SK-N-SH treated with all-trans-retinoic acid at 6 μM for 48 hours (cell line): ENCODE measurements at regions not wholly inside any gene's neighbourhood (a gene's known extent, or its start where the extent isn't known, plus 50 kb on each side); places are given as distances from the start of the nearest gene placed in this dataset.
A peak's percentile ranks its signal among the peaks of the same experiment; 100 is the strongest.

ENCODE experiments used
- ATAC-seq: fragments of 200-7000 bp; cut with Tn5 transposase; 3 replicates; pipeline ENCODE4 v1.9.1; 2020; ENCODE audit warnings: mild to moderate bottlenecking, moderate library complexity
- ARNTL ChIP-seq: fragments of 450-650 bp; formaldehyde crosslinking; IDR thresholded peaks from 2 replicates; pipeline ENCODE4 v1.5.0; 2020; ENCODE audit warnings: low read depth, mild to moderate bottlenecking, moderate library complexity, borderline replicate concordance
- BACH2 ChIP-seq: fragments of 250-450 bp; sonication (Bioruptor Pico); IDR thresholded peaks from 2 replicates; pipeline ENCODE4 v1.9.0; 2021; ENCODE audit warnings: mild to moderate bottlenecking, borderline replicate concordance
- CSDC2 ChIP-seq: fragments of 250-450 bp; sonication (Bioruptor Pico); IDR thresholded peaks from 2 replicates; pipeline ENCODE4 v1.5.0; 2020; ENCODE audit warnings: mild to moderate bottlenecking, moderate library complexity
- ESRRG ChIP-seq: fragments of 250-450 bp; sonication (Bioruptor Pico); IDR thresholded peaks from 2 replicates; pipeline ENCODE4 v1.6.1; 2021; ENCODE audit warnings: mild to moderate bottlenecking
- GLIS3 ChIP-seq: fragments of 250-450 bp; sonication (Bioruptor Pico); IDR thresholded peaks from 2 replicates; pipeline ENCODE4 v1.5.0; 2020; ENCODE audit warnings: mild to moderate bottlenecking, moderate library complexity
- ISL1 ChIP-seq: fragments of 250-450 bp; sonication (Bioruptor Pico); IDR thresholded peaks from 2 replicates; pipeline ENCODE4 v2.1.2; 2022; ENCODE audit warnings: mild to moderate bottlenecking, moderate library complexity
- OSR1 ChIP-seq: fragments of 250-450 bp; sonication (Bioruptor Pico); IDR thresholded peaks from 2 replicates; pipeline ENCODE4 v1.8.0; 2022; ENCODE audit warnings: moderate library complexity, mild to moderate bottlenecking, inconsistent platforms
- PPARA ChIP-seq: fragments of 250-450 bp; sonication (Bioruptor Pico); IDR thresholded peaks from 2 replicates; pipeline ENCODE4 v1.5.0; 2020; ENCODE audit warnings: mild to moderate bottlenecking, borderline replicate concordance
- RARB ChIP-seq: fragments of 250-450 bp; sonication (Bioruptor Pico); IDR thresholded peaks from 2 replicates; pipeline ENCODE4 v1.8.0; 2021; ENCODE audit warnings: mild to moderate bottlenecking, moderate library complexity
- SNAI2 ChIP-seq: fragments of 250-450 bp; sonication (Bioruptor Pico); IDR thresholded peaks from 2 replicates; pipeline ENCODE4 v1.5.0; 2020; ENCODE audit warnings: mild to moderate bottlenecking, moderate library complexity
- TCF4 ChIP-seq: fragments of 250-450 bp; sonication (Bioruptor Pico); IDR thresholded peaks from 2 replicates; pipeline ENCODE4 v1.8.0; 2021; ENCODE audit warnings: mild to moderate bottlenecking, moderate library complexity, borderline replicate concordance
- TOX ChIP-seq: fragments of 250-450 bp; sonication (Bioruptor Pico); IDR thresholded peaks from 2 replicates; pipeline ENCODE4 v1.8.0; 2021; ENCODE audit warnings: mild to moderate bottlenecking, moderate library complexity, borderline replicate concordance
- ZC3H10 ChIP-seq: fragments of 250-450 bp; sonication (Bioruptor Pico); IDR thresholded peaks from 2 replicates; pipeline ENCODE4 v1.5.1; 2021; ENCODE audit warnings: mild to moderate bottlenecking, moderate library complexity
- ZFP3 ChIP-seq: fragments of 250-450 bp; sonication (Bioruptor Pico); IDR thresholded peaks from 2 replicates; pipeline ENCODE4 v1.5.0; 2020; ENCODE audit warnings: mild to moderate bottlenecking, moderate library complexity
- ZFP30 ChIP-seq: fragments of 450-650 bp; formaldehyde crosslinking; IDR thresholded peaks from 2 replicates; pipeline ENCODE4 v1.5.0; 2022; ENCODE audit warnings: mild to moderate bottlenecking, moderate library complexity
- ZNF565 ChIP-seq: fragments of 450-650 bp; formaldehyde crosslinking; conservative IDR thresholded peaks from 2 replicates; pipeline ENCODE4 v1.5.0; 2020; ENCODE audit warnings: low read depth, mild to moderate bottlenecking, moderate library complexity
- ZNF70 ChIP-seq: fragments of 450-650 bp; formaldehyde crosslinking; IDR thresholded peaks from 2 replicates; pipeline ENCODE4 v1.5.0; 2020; ENCODE audit warnings: mild to moderate bottlenecking, moderate library complexity
- ZNF8 ChIP-seq: fragments of 450-650 bp; formaldehyde crosslinking; IDR thresholded peaks from 2 replicates; pipeline ENCODE4 v1.5.0; 2020; ENCODE audit warnings: mild to moderate bottlenecking, moderate library complexity
- TF ChIP-seq, protein P1 (sequence below): fragments of 250-450 bp; sonication (Bioruptor Pico); IDR thresholded peaks from 2 replicates; pipeline ENCODE4 v1.5.1; 2021; ENCODE audit warnings: mild to moderate bottlenecking, moderate library complexity
- TF ChIP-seq, protein P2 (sequence below): fragments of 250-450 bp; sonication (Bioruptor Pico); IDR thresholded peaks from 2 replicates; pipeline ENCODE4 v1.5.1; 2020; ENCODE audit warnings: low read depth, mild to moderate bottlenecking, moderate library complexity

DNA sequence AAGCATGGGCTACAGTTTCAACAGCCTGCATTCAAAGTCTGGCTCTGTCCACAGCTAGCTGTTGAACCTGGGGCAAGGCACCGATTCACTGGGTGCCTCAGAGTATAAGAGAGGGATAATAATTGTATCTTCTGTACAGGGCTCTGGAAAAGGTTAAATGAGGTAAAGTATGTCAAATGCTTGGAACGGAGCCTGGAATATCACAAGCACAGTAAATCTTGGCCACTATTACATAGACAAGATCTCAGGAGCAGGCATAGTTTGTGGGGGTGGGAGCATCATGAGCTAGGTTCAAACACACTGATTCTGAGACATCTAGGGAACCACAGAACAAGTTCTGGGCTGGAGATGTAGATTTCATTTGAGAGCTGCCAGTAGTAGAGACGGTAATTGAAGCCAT is 203.7 kb upstream of the NUDT4 start (continued):
- TF ChIP-seq, protein P1, sequence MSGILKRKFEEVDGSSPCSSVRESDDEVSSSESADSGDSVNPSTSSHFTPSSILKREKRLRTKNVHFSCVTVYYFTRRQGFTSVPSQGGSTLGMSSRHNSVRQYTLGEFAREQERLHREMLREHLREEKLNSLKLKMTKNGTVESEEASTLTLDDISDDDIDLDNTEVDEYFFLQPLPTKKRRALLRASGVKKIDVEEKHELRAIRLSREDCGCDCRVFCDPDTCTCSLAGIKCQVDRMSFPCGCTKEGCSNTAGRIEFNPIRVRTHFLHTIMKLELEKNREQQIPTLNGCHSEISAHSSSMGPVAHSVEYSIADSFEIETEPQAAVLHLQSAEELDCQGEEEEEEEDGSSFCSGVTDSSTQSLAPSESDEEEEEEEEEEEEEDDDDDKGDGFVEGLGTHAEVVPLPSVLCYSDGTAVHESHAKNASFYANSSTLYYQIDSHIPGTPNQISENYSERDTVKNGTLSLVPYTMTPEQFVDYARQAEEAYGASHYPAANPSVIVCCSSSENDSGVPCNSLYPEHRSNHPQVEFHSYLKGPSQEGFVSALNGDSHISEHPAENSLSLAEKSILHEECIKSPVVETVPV, result 0 out of 2 replicates have a peak, but pooled peaks have one; percentile 40
- TF ChIP-seq PPARA (CRISPR knock-in tag) (no peak), ARNTL (no peak), SNAI2 (CRISPR knock-in tag) (0 out of 2 replicates have a peak, but pooled peaks have one; percentile 5), CSDC2 (CRISPR knock-in tag) (peak; percentile 56; the same call in 1 of the 2 replicates), TCF4 (peak; percentile 68; the same call in 1 of the 2 replicates)
- TF ChIP-seq, all 23 proteins: peak for 12

DNA sequence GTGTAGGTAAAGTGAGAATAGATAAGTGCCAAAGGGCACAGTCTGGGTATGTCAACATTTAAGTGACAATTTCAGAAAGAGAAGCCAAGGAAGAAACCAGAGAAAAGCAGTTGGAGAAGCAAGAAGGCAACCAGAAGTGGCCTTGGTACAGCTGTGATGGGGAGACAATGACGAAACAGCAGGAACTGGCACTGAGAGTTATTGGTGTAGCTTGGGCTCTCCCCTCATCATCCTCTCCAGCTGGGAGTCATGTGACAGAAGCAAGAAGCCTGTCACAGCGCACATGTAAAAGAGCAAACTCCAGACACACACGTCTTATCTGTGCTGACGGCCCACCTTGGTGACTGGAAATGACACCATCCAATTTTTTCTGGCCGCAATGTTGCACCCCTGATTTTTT is 203.3 kb upstream of the NUDT4 start:
- TF ChIP-seq, protein P2, sequence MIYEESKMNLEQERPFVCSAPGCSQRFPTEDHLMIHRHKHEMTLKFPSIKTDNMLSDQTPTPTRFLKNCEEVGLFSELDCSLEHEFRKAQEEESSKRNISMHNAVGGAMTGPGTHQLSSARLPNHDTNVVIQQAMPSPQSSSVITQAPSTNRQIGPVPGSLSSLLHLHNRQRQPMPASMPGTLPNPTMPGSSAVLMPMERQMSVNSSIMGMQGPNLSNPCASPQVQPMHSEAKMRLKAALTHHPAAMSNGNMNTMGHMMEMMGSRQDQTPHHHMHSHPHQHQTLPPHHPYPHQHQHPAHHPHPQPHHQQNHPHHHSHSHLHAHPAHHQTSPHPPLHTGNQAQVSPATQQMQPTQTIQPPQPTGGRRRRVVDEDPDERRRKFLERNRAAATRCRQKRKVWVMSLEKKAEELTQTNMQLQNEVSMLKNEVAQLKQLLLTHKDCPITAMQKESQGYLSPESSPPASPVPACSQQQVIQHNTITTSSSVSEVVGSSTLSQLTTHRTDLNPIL (CRISPR knock-in tag), result no peak
- 0 out of 2 replicates have a peak, but pooled peaks have one; percentile 3 for TF ChIP-seq CSDC2 (CRISPR knock-in tag)
- TF ChIP-seq ZNF8 (CRISPR knock-in tag), result no peak
- no peak for TF ChIP-seq OSR1 (CRISPR knock-in tag)
- no peak for TF ChIP-seq TOX
- no peak for ATAC-seq

DNA sequence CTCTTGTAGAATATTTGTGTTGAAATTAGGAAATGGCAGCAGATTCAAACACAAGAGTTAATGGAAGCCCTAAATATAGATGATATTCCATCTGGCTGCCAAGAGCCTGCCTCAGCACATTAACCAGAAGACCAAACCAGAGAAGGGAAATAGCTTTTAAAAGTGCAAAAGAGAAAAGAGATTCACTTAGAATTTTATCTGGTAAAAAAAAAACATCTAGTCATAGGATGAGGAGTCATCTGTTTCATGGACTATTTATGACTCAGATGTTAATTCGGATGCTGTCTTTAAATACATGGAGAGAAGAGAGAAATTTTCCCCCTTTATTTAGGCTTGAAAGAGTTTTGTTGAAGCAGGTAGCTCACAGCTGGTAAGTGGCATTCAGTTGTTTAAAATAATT is 201.6 kb upstream of the NUDT4 start:
- TF ChIP-seq ISL1 (CRISPR knock-in tag) (peak; percentile 93), OSR1 (CRISPR knock-in tag) (no peak), CSDC2 (CRISPR knock-in tag) (no peak), TOX (0 out of 2 replicates have a peak, but pooled peaks have one; percentile 24), ZFP30 (no peak)
- TF ChIP-seq, protein P2 (CRISPR knock-in tag), result no peak
- peak; percentile 34 for ATAC-seq

DNA sequence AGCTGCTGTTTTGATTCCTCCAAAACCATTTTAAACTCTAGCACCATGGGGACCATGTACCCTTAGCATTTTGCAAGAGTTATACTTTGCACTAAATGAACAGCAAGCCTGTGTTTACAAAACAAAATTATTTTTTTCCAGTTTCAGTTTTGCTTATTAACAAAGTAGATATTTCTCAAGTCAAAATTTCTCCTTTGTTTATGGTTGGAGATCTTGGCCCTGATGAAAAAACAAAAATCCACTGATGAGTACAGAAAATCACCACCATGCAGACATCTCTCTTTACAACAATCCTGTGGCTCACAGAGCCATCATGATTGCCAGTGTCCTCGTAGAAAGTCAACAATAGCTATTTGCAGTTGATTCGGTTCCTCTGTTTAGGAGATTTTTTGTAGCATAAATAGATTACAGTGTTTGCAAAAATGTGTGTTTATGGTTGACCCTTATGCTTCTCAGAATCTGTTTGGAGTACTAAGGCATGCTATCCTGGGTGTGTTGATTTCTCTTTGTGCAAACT is 201.1 kb upstream of the NUDT4 start:
- TF ChIP-seq ZNF8 (CRISPR knock-in tag) (no peak), OSR1 (CRISPR knock-in tag) (no peak), BACH2 (no peak), CSDC2 (CRISPR knock-in tag) (no peak), PPARA (CRISPR knock-in tag) (no peak), TCF4 (no peak), ZNF565 (CRISPR knock-in tag) (no peak), ZNF70 (CRISPR knock-in tag) (no peak), RARB (no peak), GLIS3 (CRISPR knock-in tag) (no peak), ESRRG (CRISPR knock-in tag) (no peak), ISL1 (CRISPR knock-in tag) (no peak)
- TF ChIP-seq, protein P2 (CRISPR knock-in tag), result no peak

DNA sequence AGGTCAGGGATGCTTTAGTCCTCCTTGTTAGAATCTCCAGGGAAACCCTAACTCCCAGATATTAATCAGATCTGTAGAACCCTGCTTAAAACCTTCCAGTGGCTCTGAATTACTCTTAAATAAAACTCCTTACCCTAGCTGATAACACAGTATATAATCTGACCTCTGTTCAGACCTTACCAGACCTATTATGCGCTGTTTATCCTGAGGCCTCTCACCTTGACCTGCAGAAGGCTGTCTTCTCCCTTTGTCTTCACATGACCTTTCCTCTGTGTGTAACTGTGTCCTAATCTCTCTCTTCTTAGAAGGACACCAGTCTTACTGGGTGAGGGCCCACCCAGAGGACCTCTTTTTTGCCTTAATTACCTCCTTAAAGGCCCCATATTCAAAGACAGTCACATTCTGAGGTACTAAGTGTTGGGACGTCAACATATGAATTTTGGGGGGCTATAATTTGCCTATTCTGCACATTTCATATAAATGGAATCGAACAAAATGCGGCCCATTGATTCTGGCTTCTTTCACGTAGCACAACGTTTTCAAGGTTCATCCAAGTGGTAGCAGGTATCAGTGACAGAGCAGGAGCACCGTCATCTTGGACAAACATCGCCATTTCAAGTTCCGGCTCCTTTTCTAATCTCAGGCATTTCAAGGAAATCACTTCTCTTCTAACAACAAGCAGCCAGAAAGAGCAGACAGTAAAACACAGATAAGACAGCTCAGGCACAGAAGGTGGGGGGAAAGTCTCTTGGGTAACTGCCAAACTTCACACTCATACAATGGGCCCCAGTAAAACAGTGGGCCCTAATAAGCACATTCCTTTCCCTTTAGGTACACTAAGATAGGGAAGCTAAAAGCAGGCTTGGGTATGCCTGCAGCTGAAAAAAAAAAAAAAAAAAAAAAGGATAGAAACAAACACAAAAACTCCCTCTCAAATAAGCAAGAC is 200.2 kb upstream of the NUDT4 start:
- TF ChIP-seq ISL1 (CRISPR knock-in tag) (peak; percentile 60; the same call in 1 of the 2 replicates), ESRRG (CRISPR knock-in tag) (no peak), SNAI2 (CRISPR knock-in tag) (0 out of 2 replicates have a peak, but pooled peaks have one; percentile 50), CSDC2 (CRISPR knock-in tag) (peak; percentile 38; the same call in 1 of the 2 replicates), ZFP3 (CRISPR knock-in tag) (no peak), ZFP30 (no peak), ZNF8 (CRISPR knock-in tag) (no peak), ZC3H10 (CRISPR knock-in tag) (no peak)
- TF ChIP-seq, protein P2 (CRISPR knock-in tag), result no peak
- TF ChIP-seq, protein P1, result no peak
- TF ChIP-seq, all 23 proteins: peak for 3
- ATAC-seq, result no peak

More for the DNA sequence above, 201.1 kb upstream of the NUDT4 start:
- ATAC-seq, result no peak; the same call in 2 of the 3 replicates
